H1 (cell line): ENCODE measurements at regions not wholly inside any gene's neighbourhood (a gene's known extent, or its start where the extent isn't known, plus 50 kb on each side); places are given as distances from the start of the nearest gene placed in this dataset.

ENCODE experiments used
- CTCF ChIA-PET: fragments of 300-600 bp; sonication (Branson Sonifier 250); formaldehyde crosslinking; loops from one replicate; lab custom pipeline; 2021; ENCODE audit not compliant: partially characterized antibody; lab: Charles Lee
- POLR2A ChIA-PET: fragments of 300-600 bp; sonication (Branson Sonifier 250); formaldehyde crosslinking; loops from one replicate; lab custom pipeline; 2021; ENCODE audit warnings: inconsistent platforms; ENCODE audit not compliant: partially characterized antibody; lab: Charles Lee
- DNase-seq, 2 experiments: peaks; one replicate each; pipeline versions ENCODE4 v3.0.0 to v3.0.0-alpha.2; 2010 to 2022; ENCODE audit warnings: low spot score in 2 of 2, low read depth in 1 of 2, mixed read lengths in 1 of 2
- FAIRE-seq: peaks from 2 replicates; lab custom pipeline; 2011; peaks lifted over from hg19 to GRCh38; lab: Jason Lieb, UNC
- H2AFZ ChIP-seq: 2 replicates; pipeline ENCODE4 v1.8.1; 2012; ENCODE audit warnings: low read length, inconsistent platforms
- H2AK5ac ChIP-seq: 2 replicates; pipeline ENCODE4 v1.6.1; 2013; ENCODE audit warnings: low read depth, low read length
- H2BK120ac ChIP-seq: replicated peaks from 2 replicates; pipeline ENCODE3; 2013; ENCODE audit warnings: low read depth, low read length, inconsistent platforms
- H2BK12ac ChIP-seq: 2 replicates; pipeline ENCODE4 v1.6.1; 2013; ENCODE audit warnings: low read depth, low read length
- H2BK15ac ChIP-seq: 2 replicates; pipeline ENCODE4 v1.6.1; 2013; ENCODE audit warnings: low read length
- H2BK20ac ChIP-seq: 2 replicates; pipeline ENCODE4 v1.6.1; 2013; ENCODE audit warnings: low read length
- H2BK5ac ChIP-seq: 2 replicates; pipeline ENCODE4 v1.6.1; 2013; ENCODE audit warnings: low read depth, low read length
- H3K14ac ChIP-seq: 2 replicates; pipeline ENCODE4 v1.6.1; 2013; ENCODE audit warnings: inconsistent platforms; ENCODE audit not compliant: insufficient read length
- H3K18ac ChIP-seq: 2 replicates; pipeline ENCODE4 v1.6.1; 2013; ENCODE audit warnings: low read length; ENCODE audit errors: extremely low read depth
- H3K23ac ChIP-seq: 2 replicates; pipeline ENCODE4 v1.6.1; 2013; ENCODE audit warnings: inconsistent platforms; ENCODE audit not compliant: insufficient read length
- H3K23me2 ChIP-seq: 2 replicates; pipeline ENCODE4 v1.6.1; 2013; ENCODE audit warnings: low read depth, low read length
- H3K27ac ChIP-seq: 2 replicates; pipeline ENCODE4 v1.6.1; 2011; ENCODE audit warnings: low read depth, low read length, inconsistent platforms
- H3K27me3 ChIP-seq, 4 experiments: replicated peaks in 1 of 4; 1 replicate in 1 of 4; 2 replicates in 3 of 4; pipeline versions ENCODE4 v1.6.1 to v1.8.1; 2011 to 2013; ENCODE audit warnings: low read length in 3 of 4, mild to moderate bottlenecking in 3 of 4, inconsistent platforms in 2 of 4, mixed read lengths in 2 of 4, moderate library complexity in 1 of 4; ENCODE audit not compliant: control insufficient read depth in 3 of 4, insufficient read depth in 3 of 4; ENCODE audit errors: extremely low read depth in 1 of 4
- H3K36me3 ChIP-seq, 4 experiments: 2 replicates each; pipeline versions ENCODE4 v1.6.1 to v1.8.1; 2011 to 2013; ENCODE audit warnings: mild to moderate bottlenecking in 4 of 4, low read length in 3 of 4, moderate library complexity in 2 of 4, control low read depth in 1 of 4, inconsistent platforms in 1 of 4; ENCODE audit not compliant: insufficient read depth in 4 of 4, control insufficient read depth in 2 of 4
- H3K4ac ChIP-seq: replicated peaks from 2 replicates; pipeline ENCODE3; 2013; ENCODE audit warnings: low read length, low read depth, mixed read lengths, inconsistent platforms; ENCODE audit not compliant: insufficient read length
- H3K4me1 ChIP-seq, 4 experiments: replicated peaks in 1 of 4; 1 replicate in 1 of 4; 2 replicates in 3 of 4; pipeline versions ENCODE4 v1.6.1 to v1.8.1; 2011 to 2013; ENCODE audit warnings: low read length in 3 of 4, inconsistent platforms in 2 of 4, mixed read lengths in 1 of 4; ENCODE audit not compliant: insufficient read depth in 4 of 4, control insufficient read depth in 3 of 4
- H3K4me2 ChIP-seq, 2 experiments: 2 replicates each; pipeline versions ENCODE4 v1.6.1 to v1.8.1; 2011 to 2013; ENCODE audit warnings: low read depth in 2 of 2, low read length in 2 of 2, control low read depth in 1 of 2, inconsistent platforms in 1 of 2, mild to moderate bottlenecking in 1 of 2; ENCODE audit not compliant: insufficient read depth in 1 of 2
- H3K4me3 ChIP-seq, 4 experiments: fragments of 200-600, 300-600 bp in 1 of 4; sonication (generic), shearing (Covaris generic), sonication (Bioruptor Twin) in 1 of 4; 2 replicates each; pipeline versions ENCODE4 v1.5.1 to v1.8.1; 2011 to 2016; ENCODE audit warnings: low read length in 4 of 4, low read depth in 3 of 4, control low read depth in 2 of 4, inconsistent platforms in 2 of 4, mild to moderate bottlenecking in 2 of 4, mixed read lengths in 1 of 4, moderate library complexity in 1 of 4; ENCODE audit not compliant: insufficient read depth in 2 of 4; ENCODE audit errors: extremely low read depth in 1 of 4
- H3K56ac ChIP-seq: replicated peaks from 2 replicates; pipeline ENCODE3; 2013; ENCODE audit warnings: low read depth, mild to moderate bottlenecking, mixed read lengths, low read length, inconsistent platforms; ENCODE audit not compliant: insufficient read length
- H3K79me1 ChIP-seq: 2 replicates; pipeline ENCODE4 v1.6.1; 2013; ENCODE audit warnings: low read depth, low read length, control low read depth
- H3K79me2 ChIP-seq, 2 experiments: 2 replicates each; pipeline versions ENCODE4 v1.6.1 to v1.8.1; 2012 to 2013; ENCODE audit warnings: low read length in 2 of 2, mild to moderate bottlenecking in 2 of 2, inconsistent platforms in 1 of 2; ENCODE audit not compliant: insufficient read depth in 2 of 2, control insufficient read depth in 1 of 2
- H3K9ac ChIP-seq, 4 experiments: replicated peaks in 1 of 4; 1 replicate in 1 of 4; 2 replicates in 3 of 4; pipeline versions ENCODE4 v1.6.1 to v1.8.1; 2011 to 2013; ENCODE audit warnings: low read depth in 3 of 4, low read length in 3 of 4, control low read depth in 2 of 4, mild to moderate bottlenecking in 2 of 4, moderate library complexity in 2 of 4, inconsistent platforms in 1 of 4; ENCODE audit errors: extremely low read depth in 1 of 4
- H3K9me3 ChIP-seq, 2 experiments: 2 replicates each; pipeline versions ENCODE4 v1.6.1 to v1.8.1; 2012 to 2013; ENCODE audit warnings: mild to moderate bottlenecking in 2 of 2, moderate library complexity in 2 of 2, control low read depth in 1 of 2, inconsistent platforms in 1 of 2, low read depth in 1 of 2, low read length in 1 of 2, mixed read lengths in 1 of 2; ENCODE audit not compliant: insufficient read depth in 2 of 2
- H4K20me1 ChIP-seq, 2 experiments: replicated peaks in 1 of 2; 2 replicates each; pipeline versions ENCODE3 to v1.8.1; 2011 to 2013; ENCODE audit warnings: inconsistent platforms in 2 of 2, low read length in 2 of 2, mild to moderate bottlenecking in 1 of 2; ENCODE audit not compliant: insufficient read depth in 2 of 2, control insufficient read depth in 1 of 2
- H4K5ac ChIP-seq: 2 replicates; pipeline ENCODE4 v1.6.1; 2013; ENCODE audit warnings: low read length, low read depth, mixed read lengths, inconsistent platforms; ENCODE audit not compliant: insufficient read length
- H4K8ac ChIP-seq: 2 replicates; pipeline ENCODE4 v1.8.0; 2013; ENCODE audit warnings: mild to moderate bottlenecking, moderate library complexity, low read length, inconsistent platforms; ENCODE audit not compliant: insufficient read depth; ENCODE audit errors: extremely low read depth
- H4K91ac ChIP-seq: replicated peaks from 2 replicates; pipeline ENCODE3; 2013; ENCODE audit warnings: low read length, mixed read lengths, inconsistent platforms; ENCODE audit not compliant: insufficient read length
- ASH2L ChIP-seq: fragments of 200-600, 300-600 bp; sonication (generic); IDR thresholded peaks from one replicate; pipeline ENCODE4 v1.7.1; 2017; ENCODE audit warnings: low read length
- BCL11A ChIP-seq, 2 experiments: IDR thresholded peaks; one replicate each; pipeline ENCODE4 v1.6.1; 2011; ENCODE audit warnings: low read depth in 2 of 2, low read length in 2 of 2, mild to moderate bottlenecking in 2 of 2
- CTCF ChIP-seq, 3 experiments: IDR thresholded peaks; 1 replicate in 2 of 3; 2 replicates in 1 of 3; pipeline versions ENCODE4 v1.5.1 to v1.6.1; 2011; ENCODE audit warnings: low read length in 3 of 3, mild to moderate bottlenecking in 3 of 3, inconsistent platforms in 2 of 3, low read depth in 1 of 3, moderate library complexity in 1 of 3; ENCODE audit not compliant: insufficient read depth in 1 of 3; ENCODE audit errors: control extremely low read depth in 1 of 3
- EP300 ChIP-seq, 2 experiments: IDR thresholded peaks; 1 replicate in 1 of 2; 2 replicates in 1 of 2; pipeline ENCODE4 v1.6.1; 2011 to 2012; ENCODE audit warnings: low read depth in 2 of 2, low read length in 2 of 2, mild to moderate bottlenecking in 2 of 2, borderline replicate concordance in 1 of 2, inconsistent platforms in 1 of 2, moderate library complexity in 1 of 2
- KDM4A ChIP-seq: IDR thresholded peaks from one replicate; pipeline ENCODE4 v1.7.1; 2012; ENCODE audit warnings: low read depth, mild to moderate bottlenecking, moderate library complexity, low read length, inconsistent platforms; ENCODE audit not compliant: severe bottlenecking
- NRF1 ChIP-seq: IDR thresholded peaks from 2 replicates; pipeline ENCODE4 v1.6.1; 2011; ENCODE audit warnings: mild to moderate bottlenecking, low read depth, low read length, improper control_type of control experiment
- RXRA ChIP-seq: IDR thresholded peaks from 2 replicates; pipeline ENCODE4 v1.6.1; 2011; ENCODE audit warnings: low read depth, mild to moderate bottlenecking, low read length, moderate library complexity; ENCODE audit not compliant: insufficient read depth
- SIN3A ChIP-seq, 2 experiments: IDR thresholded peaks in 1 of 2; conservative IDR thresholded peaks in 1 of 2; 2 replicates each; pipeline ENCODE4 v1.6.1; 2011 to 2012; ENCODE audit warnings: low read length in 2 of 2, improper control_type of control experiment in 1 of 2, low read depth in 1 of 2, mild to moderate bottlenecking in 1 of 2
- SP2 ChIP-seq: IDR thresholded peaks from 2 replicates; pipeline ENCODE4 v1.6.1; 2012; ENCODE audit warnings: mild to moderate bottlenecking, low read length, inconsistent platforms
- TEAD4 ChIP-seq: IDR thresholded peaks from 2 replicates; pipeline ENCODE4 v1.6.1; 2012; ENCODE audit warnings: low read depth, low read length, inconsistent platforms, mixed read lengths
- WGBS, 2 experiments: shearing (Covaris generic) in 1 of 2; methylation state at CpG; one replicate each; pipeline versions ENCODE4 v1.1.6 to v1.1.7; 2013 to 2015; ENCODE audit warnings: low lambda C conversion rate in 2 of 2, mixed read lengths in 2 of 2, inconsistent platforms in 1 of 2, low coverage in 1 of 2, missing lambda C conversion rate in 1 of 2; ENCODE audit not compliant: insufficient replicate concordance in 2 of 2, insufficient coverage in 1 of 2, insufficient read length in 1 of 2; ENCODE audit errors: extremely low coverage in 1 of 2, missing lambda C conversion rate in 1 of 2; 5-methylcytosine and 5-hydroxymethylcytosine counted together

DNA sequence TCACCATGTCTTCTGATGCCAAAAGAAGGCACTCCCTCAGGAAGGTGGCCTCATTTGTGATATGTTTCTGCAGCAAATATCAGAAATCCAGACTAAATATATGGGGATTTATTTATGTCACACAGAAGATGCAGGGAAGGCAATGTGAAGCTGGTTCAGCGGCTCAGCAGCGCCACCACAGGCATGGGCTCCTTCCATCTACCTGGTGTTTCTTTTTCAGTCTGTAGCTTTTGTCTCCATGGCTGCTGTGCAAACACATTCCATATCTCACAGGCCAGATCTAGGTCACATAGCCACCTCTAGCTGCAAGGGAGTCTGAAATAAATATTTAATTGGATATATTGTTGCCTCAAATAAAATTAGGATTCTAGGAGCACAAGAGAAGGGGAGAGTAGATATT is 502.1 kb upstream of the IL12A start:
- no peak overlapping the region for H2AK5ac ChIP-seq
- H3K56ac ChIP-seq = no peak overlapping the region
- H3K27me3 ChIP-seq = peaks cover 0 to 1% (median 0%) of the 10 kb centered on the region in 4 experiments; a peak in 1 of 7 replicates
- H3K18ac ChIP-seq = no peak overlapping the region
- no peak overlapping the region for H3K4me3 ChIP-seq
- FAIRE-seq (no peak), DNase-seq (peak; percentile 17 to 52)
- no peak overlapping the region for H2BK20ac ChIP-seq
- no peak overlapping the region for H3K27ac ChIP-seq
- no peaks in the 10 kb centered on the region for H3K4me1 ChIP-seq
- H3K36me3 ChIP-seq = no peaks in the 10 kb centered on the region
- no peak overlapping the region for H3K9ac ChIP-seq
- H3K9me3 ChIP-seq = peaks cover 6 to 7% of the 10 kb centered on the region in 2 experiments; a peak in 2 of 4 replicates
- CTCF ChIA-PET = interaction anchor here (0.5 to 4.1 kb wide), 24 partner anchors 12 to 392 kb away, joined by 3 to 33 read pairs (median 4); no protein-coding TSS in a partner anchor
- no peak overlapping the region for H2BK120ac ChIP-seq
- WGBS, 2 experiments = 34% methylated on average over 2 of the region's 2 CpGs; no CpG with 5 or more reads in 1 of the 2 experiments
- H3K14ac ChIP-seq = no peak overlapping the region
- no peak overlapping the region for H4K5ac ChIP-seq
- H2BK12ac ChIP-seq = no peak overlapping the region
- no peak overlapping the region for H4K8ac ChIP-seq
- no peak overlapping the region for H2BK15ac ChIP-seq
- no peaks in the 10 kb centered on the region; the same call in 1 of the 2 replicates for H3K23me2 ChIP-seq
- H4K20me1 ChIP-seq = no peaks in the 10 kb centered on the region
- no peak overlapping the region for H4K91ac ChIP-seq
- POLR2A ChIA-PET = no interaction called here
- no peak overlapping the region for H3K4ac ChIP-seq
- no peaks in the 10 kb centered on the region for H3K79me1 ChIP-seq
- H3K23ac ChIP-seq = no peak overlapping the region
- H2BK5ac ChIP-seq = no peak overlapping the region
- H3K4me2 ChIP-seq = no peak overlapping the region
- H3K79me2 ChIP-seq = no peaks in the 10 kb centered on the region
- H2AFZ ChIP-seq = no peak overlapping the region
- TF ChIP-seq BCL11A (IDR thresholded peaks at IDR 0.05; ENCODE audit: low read depth in 2 of 2, low read length in 2 of 2) = no peak
- peak; percentile 46; the same call in 1 of the 2 replicates for TF ChIP-seq TEAD4
- no peak for TF ChIP-seq RXRA
- no peak for TF ChIP-seq ASH2L
- no peak for TF ChIP-seq NRF1
- TF ChIP-seq SP2 = no peak
- TF ChIP-seq SIN3A (conservative IDR thresholded peaks at IDR 0.05 in 1 of 2, IDR thresholded peaks at IDR 0.05 in 1 of 2; ENCODE audit: low read depth in 1 of 2, low read length in 2 of 2) = no peak
- 0 out of 3 replicates have a peak, but pooled peaks of 1 of the 2 experiments have one; percentile 54 for TF ChIP-seq EP300 (IDR thresholded peaks at IDR 0.05; ENCODE audit: borderline replicate concordance in 1 of 2, low read depth in 2 of 2, low read length in 2 of 2)
- no peak for TF ChIP-seq KDM4A
- peak; percentile 52 to 91 (median 82) for TF ChIP-seq CTCF (IDR thresholded peaks at IDR 0.05; ENCODE audit: control extremely low read depth in 1 of 3, insufficient read depth in 1 of 3, low read depth in 1 of 3, low read length in 3 of 3)
